ENCODE measurements at regions not wholly inside any gene's neighbourhood (a gene's known extent, or its start where the extent isn't known, plus 50 kb on each side); places are given as distances from the start of the nearest gene placed in this dataset.

DNA sequence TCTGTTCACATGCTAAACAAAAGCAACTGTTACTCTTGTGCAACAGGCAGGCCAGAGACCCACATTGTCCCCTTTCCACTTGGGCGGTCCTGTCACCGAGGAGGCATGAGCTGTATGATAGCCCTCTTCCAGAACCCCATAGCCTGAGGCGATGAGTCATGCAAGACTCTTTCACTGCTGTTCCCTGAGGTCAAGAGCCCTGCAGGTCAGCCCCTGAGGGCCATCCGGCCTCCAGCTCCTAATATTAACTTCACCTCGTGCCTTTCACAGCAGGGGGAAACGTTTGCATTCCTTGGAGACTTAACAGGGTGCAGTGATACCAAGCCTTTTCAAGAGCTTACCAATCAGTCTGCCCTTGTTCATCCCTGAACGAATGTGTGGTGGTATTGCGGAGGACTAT is 253.3 kb upstream of the ECI2 start:
- no peaks in the 10 kb centered on the region for H3K27me3 ChIP-seq (ENCODE audit: control insufficient read depth in 3 of 3, insufficient read depth in 3 of 3, low read length in 3 of 3)
- no peaks in the 10 kb centered on the region for H3K36me3 ChIP-seq (ENCODE audit: control insufficient read depth in 3 of 3, insufficient read depth in 3 of 3, low read length in 3 of 3)
- H3K27ac ChIP-seq (ENCODE audit: low read depth, low read length): no peak overlapping the region
- H3K4me1 ChIP-seq (ENCODE audit: control insufficient read depth in 3 of 3, insufficient read depth in 3 of 3, low read length in 3 of 3): peaks cover 0 to 4% (median 0%) of the 10 kb centered on the region in 3 donors
- no peak overlapping the region for H3K9ac ChIP-seq (ENCODE audit: low read depth in 1 of 3, low read length in 3 of 3)
- H3K9me3 ChIP-seq (ENCODE audit: control insufficient read depth in 3 of 3, low read length in 3 of 3): peaks cover 0 to 3% (median 2%) of the 10 kb centered on the region in 3 donors
- no peak overlapping the region for H3K4me3 ChIP-seq (ENCODE audit: low read length in 3 of 3)

- H3K4me1 ChIP-seq (ENCODE audit: control insufficient read depth in 3 of 3, insufficient read depth in 3 of 3, low read length in 3 of 3): peaks cover 6 to 17% (median 16%) of the 10 kb centered on the region in 3 donors
- peaks cover 0 to 3% (median 2%) of the 10 kb centered on the region in 3 donors for H3K9me3 ChIP-seq (ENCODE audit: control insufficient read depth in 3 of 3, low read length in 3 of 3)
- no peak overlapping the region for H3K4me3 ChIP-seq (ENCODE audit: low read length in 3 of 3)
- H3K27me3 ChIP-seq (ENCODE audit: control insufficient read depth in 3 of 3, insufficient read depth in 3 of 3, low read length in 3 of 3): no peaks in the 10 kb centered on the region
- H3K36me3 ChIP-seq (ENCODE audit: control insufficient read depth in 3 of 3, insufficient read depth in 3 of 3, low read length in 3 of 3): no peaks in the 10 kb centered on the region
- H3K27ac ChIP-seq (ENCODE audit: low read depth, low read length): no peak overlapping the region
- H3K9ac ChIP-seq (ENCODE audit: low read depth in 1 of 3, low read length in 3 of 3): no peak overlapping the region
Observed at GRCh38 chr6:4384656-4385055, 249.3 kb upstream of the ECI2 start.

GRCh38 chr6:4383910-4384638 is 248.7 kb upstream of the ECI2 start:
- no peak overlapping the region for H3K27ac ChIP-seq (ENCODE audit: low read depth, low read length)
- H3K4me1 ChIP-seq (ENCODE audit: control insufficient read depth in 3 of 3, insufficient read depth in 3 of 3, low read length in 3 of 3): peaks cover 6 to 17% (median 16%) of the 10 kb centered on the region in 3 donors
- no peak overlapping the region for H3K4me3 ChIP-seq (ENCODE audit: low read length in 3 of 3)
- no peaks in the 10 kb centered on the region for H3K36me3 ChIP-seq (ENCODE audit: control insufficient read depth in 3 of 3, insufficient read depth in 3 of 3, low read length in 3 of 3)
- H3K9me3 ChIP-seq (ENCODE audit: control insufficient read depth in 3 of 3, low read length in 3 of 3): peaks cover 0 to 3% (median 2%) of the 10 kb centered on the region in 3 donors
- H3K9ac ChIP-seq (ENCODE audit: low read depth in 1 of 3, low read length in 3 of 3): no peak overlapping the region
- H3K27me3 ChIP-seq (ENCODE audit: control insufficient read depth in 3 of 3, insufficient read depth in 3 of 3, low read length in 3 of 3): no peaks in the 10 kb centered on the region

DNA sequence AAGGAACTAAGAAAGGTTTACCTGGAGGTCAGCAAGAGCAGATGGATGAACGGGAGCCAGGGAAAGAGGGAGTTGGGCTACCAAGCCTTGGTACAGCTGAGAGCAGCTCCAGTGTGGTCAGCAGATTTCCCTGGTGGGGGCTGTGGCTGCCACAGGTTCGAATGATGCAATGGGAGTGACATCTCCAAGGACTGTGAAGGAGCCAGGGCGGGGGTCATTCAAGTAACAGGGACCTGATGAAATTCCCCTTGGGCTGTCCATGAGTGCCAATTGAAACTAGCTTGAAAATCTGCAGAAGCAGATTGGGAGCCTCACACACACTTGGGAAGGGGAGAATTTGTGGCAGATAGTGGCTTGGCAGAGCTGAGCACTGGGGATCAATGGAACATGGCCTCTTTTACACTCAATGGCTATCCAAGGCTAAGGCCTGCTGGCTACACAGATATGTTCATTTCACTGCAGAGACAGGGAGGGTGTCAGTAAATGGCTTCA is 247.0 kb upstream of the ECI2 start:
- no peaks in the 10 kb centered on the region for H3K36me3 ChIP-seq (ENCODE audit: control insufficient read depth in 3 of 3, insufficient read depth in 3 of 3, low read length in 3 of 3)

DNA sequence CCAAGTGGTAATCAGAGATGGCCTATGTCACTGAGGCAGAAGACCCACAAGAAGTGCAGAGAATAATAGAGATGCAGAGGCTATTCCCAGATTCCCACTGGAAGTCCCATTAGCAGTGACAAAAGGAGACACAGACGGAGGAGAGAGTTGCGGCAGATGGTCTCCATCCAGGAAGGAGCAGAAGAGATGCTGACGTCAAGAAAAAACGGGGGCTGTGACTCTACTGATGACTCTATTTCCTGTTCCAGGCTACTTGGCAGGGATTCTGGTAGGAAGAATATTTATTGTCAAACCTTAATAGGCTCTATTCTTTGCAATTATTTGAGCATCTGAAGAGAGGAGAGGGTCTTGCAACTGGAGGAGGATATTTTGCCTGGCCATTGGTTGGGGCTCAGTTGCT is 246.0 kb upstream of the ECI2 start:
- H3K9ac ChIP-seq (ENCODE audit: low read depth in 1 of 3, low read length in 3 of 3): no peak overlapping the region
- H3K9me3 ChIP-seq (ENCODE audit: control insufficient read depth in 3 of 3, low read length in 3 of 3): peaks cover 0 to 3% (median 2%) of the 10 kb centered on the region in 3 donors
- peak overlapping the region in 1 of 3 donors; percentile 8 for H3K4me3 ChIP-seq (ENCODE audit: low read length in 3 of 3)
- H3K27me3 ChIP-seq (ENCODE audit: control insufficient read depth in 3 of 3, insufficient read depth in 3 of 3, low read length in 3 of 3): no peaks in the 10 kb centered on the region
- H3K4me1 ChIP-seq (ENCODE audit: control insufficient read depth in 3 of 3, insufficient read depth in 3 of 3, low read length in 3 of 3): peaks cover 6 to 20% (median 19%) of the 10 kb centered on the region in 3 donors
- H3K36me3 ChIP-seq (ENCODE audit: control insufficient read depth in 3 of 3, insufficient read depth in 3 of 3, low read length in 3 of 3): no peaks in the 10 kb centered on the region
- peak overlapping the region; percentile 55 for H3K27ac ChIP-seq (ENCODE audit: low read depth, low read length)

More for the DNA sequence above, 247.0 kb upstream of the ECI2 start:
- no peak overlapping the region for H3K9ac ChIP-seq (ENCODE audit: low read depth in 1 of 3, low read length in 3 of 3)
- peaks cover 6 to 17% (median 16%) of the 10 kb centered on the region in 3 donors for H3K4me1 ChIP-seq (ENCODE audit: control insufficient read depth in 3 of 3, insufficient read depth in 3 of 3, low read length in 3 of 3)
- peaks cover 0 to 3% (median 2%) of the 10 kb centered on the region in 3 donors for H3K9me3 ChIP-seq (ENCODE audit: control insufficient read depth in 3 of 3, low read length in 3 of 3)
- no peak overlapping the region for H3K4me3 ChIP-seq (ENCODE audit: low read length in 3 of 3)
- H3K27me3 ChIP-seq (ENCODE audit: control insufficient read depth in 3 of 3, insufficient read depth in 3 of 3, low read length in 3 of 3): no peaks in the 10 kb centered on the region
- no peak overlapping the region for H3K27ac ChIP-seq (ENCODE audit: low read depth, low read length)

GRCh38 chr6:4380881-4381281 is 245.5 kb upstream of the ECI2 start:
- Histone ChIP-seq H3K27me3 (ENCODE audit: control insufficient read depth in 3 of 3, insufficient read depth in 3 of 3, low read length in 3 of 3) (no peaks in the 10 kb centered on the region), H3K4me1 (ENCODE audit: control insufficient read depth in 3 of 3, insufficient read depth in 3 of 3, low read length in 3 of 3) (peaks cover 6 to 20% (median 19%) of the 10 kb centered on the region in 3 donors), H3K36me3 (ENCODE audit: control insufficient read depth in 3 of 3, insufficient read depth in 3 of 3, low read length in 3 of 3) (no peaks in the 10 kb centered on the region), H3K27ac (ENCODE audit: low read depth, low read length) (peak overlapping the region; percentile 55), H3K9me3 (ENCODE audit: control insufficient read depth in 3 of 3, low read length in 3 of 3) (peaks cover 0 to 3% (median 2%) of the 10 kb centered on the region in 3 donors), H3K9ac (ENCODE audit: low read depth in 1 of 3, low read length in 3 of 3) (peak overlapping the region in 1 of 3 donors; percentile 10), H3K4me3 (ENCODE audit: low read length in 3 of 3) (peak overlapping the region in 1 of 3 donors; percentile 8)

- Histone ChIP-seq H3K9ac (ENCODE audit: low read depth in 1 of 3, low read length in 3 of 3) (no peak overlapping the region), H3K27ac (ENCODE audit: low read depth, low read length) (no peak overlapping the region), H3K4me3 (ENCODE audit: low read length in 3 of 3) (no peak overlapping the region), H3K4me1 (ENCODE audit: control insufficient read depth in 3 of 3, insufficient read depth in 3 of 3, low read length in 3 of 3) (peaks cover 6 to 20% (median 19%) of the 10 kb centered on the region in 3 donors), H3K36me3 (ENCODE audit: control insufficient read depth in 3 of 3, insufficient read depth in 3 of 3, low read length in 3 of 3) (no peaks in the 10 kb centered on the region), H3K9me3 (ENCODE audit: control insufficient read depth in 3 of 3, low read length in 3 of 3) (peaks cover 0 to 3% (median 2%) of the 10 kb centered on the region in 3 donors), H3K27me3 (ENCODE audit: control insufficient read depth in 3 of 3, insufficient read depth in 3 of 3, low read length in 3 of 3) (no peaks in the 10 kb centered on the region)
Observed at GRCh38 chr6:4379958-4380357, 244.6 kb upstream of the ECI2 start.

- no peak overlapping the region for H3K27ac ChIP-seq (ENCODE audit: low read depth, low read length)
- H3K9me3 ChIP-seq (ENCODE audit: control insufficient read depth in 3 of 3, low read length in 3 of 3): no peaks in the 10 kb centered on the region
- no peak overlapping the region for H3K9ac ChIP-seq (ENCODE audit: low read depth in 1 of 3, low read length in 3 of 3)
- H3K4me3 ChIP-seq (ENCODE audit: low read length in 3 of 3): no peak overlapping the region
- H3K4me1 ChIP-seq (ENCODE audit: control insufficient read depth in 3 of 3, insufficient read depth in 3 of 3, low read length in 3 of 3): peaks cover 6 to 29% (median 25%) of the 10 kb centered on the region in 3 donors
- no peaks in the 10 kb centered on the region for H3K36me3 ChIP-seq (ENCODE audit: control insufficient read depth in 3 of 3, insufficient read depth in 3 of 3, low read length in 3 of 3)
- no peaks in the 10 kb centered on the region for H3K27me3 ChIP-seq (ENCODE audit: control insufficient read depth in 3 of 3, insufficient read depth in 3 of 3, low read length in 3 of 3)
Observed at GRCh38 chr6:4378319-4378996, 243.1 kb upstream of the ECI2 start.

GRCh38 chr6:4377603-4378002 is 242.2 kb upstream of the ECI2 start:
- no peaks in the 10 kb centered on the region for H3K27me3 ChIP-seq (ENCODE audit: control insufficient read depth in 3 of 3, insufficient read depth in 3 of 3, low read length in 3 of 3)
- H3K4me3 ChIP-seq (ENCODE audit: low read length in 3 of 3): no peak overlapping the region
- H3K36me3 ChIP-seq (ENCODE audit: control insufficient read depth in 3 of 3, insufficient read depth in 3 of 3, low read length in 3 of 3): no peaks in the 10 kb centered on the region
- no peak overlapping the region for H3K9ac ChIP-seq (ENCODE audit: low read depth in 1 of 3, low read length in 3 of 3)
- H3K4me1 ChIP-seq (ENCODE audit: control insufficient read depth in 3 of 3, insufficient read depth in 3 of 3, low read length in 3 of 3): peaks cover 6 to 31% (median 25%) of the 10 kb centered on the region in 3 donors
- no peak overlapping the region for H3K27ac ChIP-seq (ENCODE audit: low read depth, low read length)
- no peaks in the 10 kb centered on the region for H3K9me3 ChIP-seq (ENCODE audit: control insufficient read depth in 3 of 3, low read length in 3 of 3)

- Histone ChIP-seq H3K9me3 (ENCODE audit: control insufficient read depth in 3 of 3, low read length in 3 of 3) (no peaks in the 10 kb centered on the region), H3K36me3 (ENCODE audit: control insufficient read depth in 3 of 3, insufficient read depth in 3 of 3, low read length in 3 of 3) (no peaks in the 10 kb centered on the region), H3K4me1 (ENCODE audit: control insufficient read depth in 3 of 3, insufficient read depth in 3 of 3, low read length in 3 of 3) (peaks cover 30 to 48% (median 39%) of the 10 kb centered on the region in 3 donors), H3K27me3 (ENCODE audit: control insufficient read depth in 3 of 3, insufficient read depth in 3 of 3, low read length in 3 of 3) (no peaks in the 10 kb centered on the region), H3K4me3 (ENCODE audit: low read length in 3 of 3) (no peak overlapping the region), H3K27ac (ENCODE audit: low read depth, low read length) (peak overlapping the region; percentile 4), H3K9ac (ENCODE audit: low read depth in 1 of 3, low read length in 3 of 3) (no peak overlapping the region)
Observed at GRCh38 chr6:4374216-4374615, 238.8 kb upstream of the ECI2 start.
